Transverse colon (tissue), 4 donors: ENCODE measurements at regions not wholly inside any gene's neighbourhood (a gene's known extent, or its start where the extent isn't known, plus 50 kb on each side); places are given as distances from the start of the nearest gene placed in this dataset.

Source experiments
- DNase-seq: peaks from one replicate; pipeline ENCODE4 v3.0.0-alpha.2; 2019
- H3K27ac ChIP-seq, 4 donors: fragments of 200-600 bp; sonication (generic); 2 replicates each; pipeline ENCODE4 v1.5.1; 2016 to 2018; ENCODE audit warnings: inconsistent platforms in 4 of 4
- H3K27me3 ChIP-seq: fragments of 200-600 bp; sonication (generic); 2 replicates; pipeline ENCODE4 v1.5.1; 2017; ENCODE audit warnings: inconsistent platforms
- H3K36me3 ChIP-seq, 4 donors: fragments of 200-600 bp; sonication (generic); 2 replicates each; pipeline ENCODE4 v1.5.1; 2017 to 2019; ENCODE audit warnings: inconsistent platforms in 4 of 4
- H3K4me1 ChIP-seq, 4 donors: fragments of 200-600 bp; sonication (generic); 2 replicates each; pipeline ENCODE4 v1.5.1; 2017 to 2020; ENCODE audit warnings: inconsistent platforms in 4 of 4
- H3K4me3 ChIP-seq, 4 donors: fragments of 200-600 bp; sonication (generic); 1 replicate in 1 of 4; 2 replicates in 3 of 4; pipeline versions ENCODE4 v1.5.1 to v1.6.1; 2017 to 2019; ENCODE audit warnings: inconsistent platforms in 4 of 4
- H3K9me3 ChIP-seq, 2 donors: fragments of 200-600 bp; sonication (generic); 2 replicates each; pipeline ENCODE4 v1.5.1; 2017 to 2019; ENCODE audit warnings: inconsistent platforms in 2 of 2
- EP300 ChIP-seq: sonication (generic); formaldehyde crosslinking; IDR thresholded peaks from one replicate; pipeline ENCODE4 v1.6.1; 2017; ENCODE audit warnings: antibody characterized with exemption, low read depth
- POLR2A ChIP-seq: fragments of 450-650 bp; IDR thresholded peaks from one replicate; pipeline ENCODE4 v1.6.1; 2016; ENCODE audit warnings: antibody characterized with exemption, mild to moderate bottlenecking, moderate library complexity
- POLR2AphosphoS5 ChIP-seq, 3 donors: sonication (generic); formaldehyde crosslinking; IDR thresholded peaks; one replicate each; pipeline ENCODE4 v1.6.1; 2016; ENCODE audit warnings: antibody characterized with exemption in 3 of 3
- WGBS, 2 donors: methylation state at CpG; one replicate each; pipeline ENCODE4 v1.1.5; 2018; ENCODE audit warnings: low coverage in 1 of 2; 5-methylcytosine and 5-hydroxymethylcytosine counted together
- in situ Hi-C, 4 donors: fragments of 200-750 bp; cut with MboI; loops; one replicate each; pipeline versions ENCODE4 v1.15.0 to v1.15.1; 2017; ENCODE audit warnings: low sequenced_read_pairs in 3 of 4, low pct_ligation_motif_present in 1 of 4, low pct_unique_long_range_greater_than_20kb in 1 of 4
- intact Hi-C: fragments of 100-400 bp; cut with DNase I; formaldehyde crosslinking; loops from one replicate; pipeline ENCODE4 v1.15.1; 2023; ENCODE audit warnings: low total_unique reads
- TF ChIP-seq, protein P1 (sequence below), 5 experiments: fragments of 200-600 bp in 3 of 5; fragments of 450-650 bp in 2 of 5; sonication (generic) in 3 of 5; IDR thresholded peaks; 1 replicate in 2 of 5; 2 replicates in 3 of 5; pipeline ENCODE4 v1.5.1; 2016 to 2017; ENCODE audit warnings: antibody characterized with exemption in 5 of 5, inconsistent platforms in 3 of 5, mild to moderate bottlenecking in 2 of 5, moderate library complexity in 1 of 5

DNA sequence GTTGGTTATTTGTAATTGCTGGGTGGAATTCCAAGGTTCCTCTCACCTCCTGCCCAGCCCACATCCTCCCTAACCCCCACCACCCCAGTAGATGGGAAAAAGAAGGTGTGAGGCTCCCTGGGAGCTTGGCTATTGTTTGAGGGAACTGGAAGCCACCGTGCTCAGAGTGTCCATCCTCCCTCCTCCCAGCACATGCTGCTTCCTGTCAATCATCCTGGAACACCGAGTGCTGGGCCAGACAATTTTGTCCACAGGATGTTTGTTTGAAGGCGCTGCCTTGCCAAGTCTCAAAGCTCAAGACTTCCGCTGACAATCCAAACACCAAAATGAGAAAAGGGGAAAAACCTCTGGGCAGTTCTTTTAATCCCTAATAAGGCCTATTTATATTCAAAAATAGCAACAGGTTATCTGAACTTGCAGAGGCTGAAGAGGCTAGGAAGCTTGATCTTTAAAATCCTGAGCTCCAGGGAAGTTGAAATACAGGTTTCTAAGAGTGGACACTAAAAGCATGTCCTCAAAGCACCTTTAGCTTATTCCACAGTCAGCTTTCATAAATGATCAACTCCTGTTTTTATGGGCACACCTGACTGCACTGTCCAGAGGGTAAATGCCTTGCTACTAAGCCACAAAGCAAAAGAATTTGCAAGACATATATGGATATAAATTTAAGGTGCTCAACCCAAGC lies 286.7 kb downstream of the NFIB start:
- H3K4me3 ChIP-seq: no peak overlapping the region
- WGBS, 2 donors: 39% methylated on average over 4 of the region's 4 CpGs; no CpG with 5 or more reads in 1 of the 2 donors
- no peaks in the 10 kb centered on the region for H3K36me3 ChIP-seq
- TF ChIP-seq, protein P1, sequence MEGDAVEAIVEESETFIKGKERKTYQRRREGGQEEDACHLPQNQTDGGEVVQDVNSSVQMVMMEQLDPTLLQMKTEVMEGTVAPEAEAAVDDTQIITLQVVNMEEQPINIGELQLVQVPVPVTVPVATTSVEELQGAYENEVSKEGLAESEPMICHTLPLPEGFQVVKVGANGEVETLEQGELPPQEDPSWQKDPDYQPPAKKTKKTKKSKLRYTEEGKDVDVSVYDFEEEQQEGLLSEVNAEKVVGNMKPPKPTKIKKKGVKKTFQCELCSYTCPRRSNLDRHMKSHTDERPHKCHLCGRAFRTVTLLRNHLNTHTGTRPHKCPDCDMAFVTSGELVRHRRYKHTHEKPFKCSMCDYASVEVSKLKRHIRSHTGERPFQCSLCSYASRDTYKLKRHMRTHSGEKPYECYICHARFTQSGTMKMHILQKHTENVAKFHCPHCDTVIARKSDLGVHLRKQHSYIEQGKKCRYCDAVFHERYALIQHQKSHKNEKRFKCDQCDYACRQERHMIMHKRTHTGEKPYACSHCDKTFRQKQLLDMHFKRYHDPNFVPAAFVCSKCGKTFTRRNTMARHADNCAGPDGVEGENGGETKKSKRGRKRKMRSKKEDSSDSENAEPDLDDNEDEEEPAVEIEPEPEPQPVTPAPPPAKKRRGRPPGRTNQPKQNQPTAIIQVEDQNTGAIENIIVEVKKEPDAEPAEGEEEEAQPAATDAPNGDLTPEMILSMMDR (IDR thresholded peaks at IDR 0.05): no peak
- TF ChIP-seq POLR2A (no peak), POLR2AphosphoS5 (IDR thresholded peaks at IDR 0.05) (no peak), EP300 (no peak)
- in situ Hi-C loops: no loop called here
- intact Hi-C loops: no loop called here
- peaks cover 11 to 44% (median 20%) of the 10 kb centered on the region in 4 donors for H3K4me1 ChIP-seq
- H3K27me3 ChIP-seq: no peaks in the 10 kb centered on the region
- DNase-seq: peak; percentile 37
- H3K9me3 ChIP-seq: no peaks in the 10 kb centered on the region
- peak overlapping the region in 3 of 4 donors; percentile 2 to 46 (median 8) for H3K27ac ChIP-seq

DNA sequence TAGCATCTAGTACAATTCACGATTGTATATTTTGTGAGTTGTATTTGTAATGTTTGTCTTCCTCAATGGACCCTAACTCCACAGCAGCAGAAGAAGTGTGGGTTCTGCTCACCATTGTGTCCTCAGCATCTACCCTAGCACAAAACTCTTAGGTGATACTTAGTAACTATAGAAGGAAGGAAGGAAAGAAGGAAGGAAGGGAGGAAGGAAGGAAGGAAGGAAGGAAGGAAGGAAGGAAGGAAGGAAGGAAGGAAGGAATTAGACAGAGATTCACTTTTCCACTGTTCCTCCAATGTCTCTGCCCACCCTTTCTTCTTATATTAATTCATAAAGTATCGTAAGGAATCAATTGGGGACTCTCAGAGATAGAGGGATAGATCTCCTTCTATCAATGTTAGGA lies 288.2 kb downstream of the NFIB start:
- H3K27ac ChIP-seq: no peak overlapping the region
- TF ChIP-seq, protein P1 (IDR thresholded peaks at IDR 0.05): no peak
- TF ChIP-seq EP300 (no peak), POLR2AphosphoS5 (IDR thresholded peaks at IDR 0.05) (no peak), POLR2A (no peak)
- 60 to 84% methylated on average over 1 to 2 of the region's 2 CpGs for WGBS, 2 donors
- H3K27me3 ChIP-seq: no peaks in the 10 kb centered on the region
- intact Hi-C loops: no loop called here
- no peak for DNase-seq
- in situ Hi-C loops: no loop called here
- H3K9me3 ChIP-seq: no peaks in the 10 kb centered on the region
- H3K4me3 ChIP-seq: no peak overlapping the region
- H3K36me3 ChIP-seq: no peaks in the 10 kb centered on the region
- peaks cover 6 to 36% (median 18%) of the 10 kb centered on the region in 4 donors for H3K4me1 ChIP-seq

DNA sequence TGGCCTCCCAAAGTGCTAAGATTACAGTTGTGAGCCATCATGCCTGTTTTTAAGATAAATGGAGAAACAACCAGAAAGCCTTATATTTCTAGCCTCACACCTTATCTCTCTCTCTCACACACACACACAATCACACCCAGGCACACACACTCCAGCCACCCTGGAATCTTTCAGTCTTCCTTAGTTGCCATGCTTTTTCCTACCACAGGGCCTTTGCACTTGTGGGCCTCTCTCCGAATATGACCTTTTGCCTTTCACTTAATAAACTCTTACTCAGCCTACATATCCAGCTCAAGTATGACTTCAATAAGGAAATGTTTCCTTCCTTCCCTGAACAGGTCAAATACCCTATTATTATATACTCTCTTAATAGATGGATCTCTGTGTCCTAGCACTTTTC lies 290.7 kb downstream of the NFIB start:
- no peaks in the 10 kb centered on the region for H3K9me3 ChIP-seq
- in situ Hi-C loops: no loop called here
- H3K36me3 ChIP-seq: no peaks in the 10 kb centered on the region
- 78 to 91% methylated on average over 1 of the region's 1 CpG for WGBS, 2 donors
- H3K4me1 ChIP-seq: peaks cover 0 to 21% (median 10%) of the 10 kb centered on the region in 4 donors
- intact Hi-C loops: no loop called here
- H3K4me3 ChIP-seq: no peak overlapping the region
- no peak overlapping the region for H3K27ac ChIP-seq
- DNase-seq: no peak
- TF ChIP-seq POLR2A: no peak
- TF ChIP-seq EP300: no peak
- no peak for TF ChIP-seq POLR2AphosphoS5 (IDR thresholded peaks at IDR 0.05)
- TF ChIP-seq, protein P1 (IDR thresholded peaks at IDR 0.05): no peak
- H3K27me3 ChIP-seq: no peaks in the 10 kb centered on the region

DNA sequence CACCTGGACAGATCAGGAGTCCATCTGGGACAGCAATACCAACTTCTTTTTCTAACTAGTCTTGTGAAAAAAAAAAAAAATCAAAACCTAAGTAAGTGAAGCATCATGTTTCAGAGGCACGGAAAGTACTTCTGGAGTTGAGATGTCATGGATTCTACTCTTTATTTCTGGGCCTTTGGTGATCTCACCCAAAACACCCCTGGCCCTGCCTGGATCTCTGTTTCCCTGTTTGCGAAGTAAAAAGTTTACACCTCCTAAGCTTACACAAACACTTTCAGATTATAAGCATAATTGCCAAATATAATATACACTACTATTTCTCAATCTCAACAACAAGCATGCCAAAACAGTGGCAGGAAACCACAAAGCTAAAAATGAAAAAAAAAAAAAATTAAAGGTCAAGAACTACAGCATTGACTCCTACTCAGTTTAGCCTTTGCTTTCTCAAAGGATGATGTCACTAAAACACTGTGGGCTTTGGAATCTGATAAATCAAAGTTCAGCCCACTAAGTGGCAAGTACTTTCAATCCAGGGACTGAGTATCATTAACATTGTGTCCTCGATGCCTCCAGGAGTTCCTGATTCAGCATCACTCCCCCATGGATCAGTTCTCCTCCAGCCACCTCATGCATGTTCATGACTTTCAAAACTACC lies 291.9 kb downstream of the NFIB start:
- TF ChIP-seq, protein P1 (IDR thresholded peaks at IDR 0.05): no peak
- no peak for TF ChIP-seq POLR2AphosphoS5 (IDR thresholded peaks at IDR 0.05)
- no peak for TF ChIP-seq EP300
- no peak for TF ChIP-seq POLR2A
- 62 to 89% methylated on average over 2 to 3 of the region's 3 CpGs for WGBS, 2 donors
- no peak for DNase-seq
- H3K9me3 ChIP-seq: no peaks in the 10 kb centered on the region
- H3K4me1 ChIP-seq: peaks cover 0 to 8% (median 2%) of the 10 kb centered on the region in 4 donors
- no peak overlapping the region for H3K27ac ChIP-seq
- H3K4me3 ChIP-seq: no peak overlapping the region
- in situ Hi-C loops: no loop called here
- H3K36me3 ChIP-seq: no peaks in the 10 kb centered on the region
- intact Hi-C loops: no loop called here
- no peaks in the 10 kb centered on the region for H3K27me3 ChIP-seq
